ENCODE measurements at regions not wholly inside any gene's neighbourhood (a gene's known extent, or its start where the extent isn't known, plus 50 kb on each side); places are given as distances from the start of the nearest gene placed in this dataset.

GRCh38 chr14:105887692-105888091 is 361.3 kb downstream of the TMEM121 start:
- no TSS peak for BruUV-seq (replicated peaks)
- H4K20me1 ChIP-seq (ENCODE audit: low read length) = no peaks in the 10 kb centered on the region
- no peaks in the 10 kb centered on the region for H3F3A ChIP-seq (ENCODE audit: low read length, unreplicated experiment)
- no peaks in the 10 kb centered on the region for H3K36me3 ChIP-seq (ENCODE audit: low read depth, low read length)
- H3K4me2 ChIP-seq (ENCODE audit: low read length) = no peak overlapping the region
- no peaks in the 10 kb centered on the region for H3K27me3 ChIP-seq (ENCODE audit: low read length)
- CTCF ChIA-PET = no interaction called here
- no peaks in the 10 kb centered on the region for H3K9me2 ChIP-seq (replicated peaks; ENCODE audit: low read length)
- H2AFZ ChIP-seq (ENCODE audit: low read length) = no peak overlapping the region
- no peak overlapping the region for H3K9ac ChIP-seq (ENCODE audit: low read length)
- TF ChIP-seq EZH2phosphoT487 (IDR thresholded peaks at IDR 0.05; ENCODE audit: borderline replicate concordance, low read length) (no peak), EZH2 (IDR thresholded peaks at IDR 0.05; ENCODE audit: low read length, unreplicated experiment) (no peak)
- TF ChIP-seq, protein P1, sequence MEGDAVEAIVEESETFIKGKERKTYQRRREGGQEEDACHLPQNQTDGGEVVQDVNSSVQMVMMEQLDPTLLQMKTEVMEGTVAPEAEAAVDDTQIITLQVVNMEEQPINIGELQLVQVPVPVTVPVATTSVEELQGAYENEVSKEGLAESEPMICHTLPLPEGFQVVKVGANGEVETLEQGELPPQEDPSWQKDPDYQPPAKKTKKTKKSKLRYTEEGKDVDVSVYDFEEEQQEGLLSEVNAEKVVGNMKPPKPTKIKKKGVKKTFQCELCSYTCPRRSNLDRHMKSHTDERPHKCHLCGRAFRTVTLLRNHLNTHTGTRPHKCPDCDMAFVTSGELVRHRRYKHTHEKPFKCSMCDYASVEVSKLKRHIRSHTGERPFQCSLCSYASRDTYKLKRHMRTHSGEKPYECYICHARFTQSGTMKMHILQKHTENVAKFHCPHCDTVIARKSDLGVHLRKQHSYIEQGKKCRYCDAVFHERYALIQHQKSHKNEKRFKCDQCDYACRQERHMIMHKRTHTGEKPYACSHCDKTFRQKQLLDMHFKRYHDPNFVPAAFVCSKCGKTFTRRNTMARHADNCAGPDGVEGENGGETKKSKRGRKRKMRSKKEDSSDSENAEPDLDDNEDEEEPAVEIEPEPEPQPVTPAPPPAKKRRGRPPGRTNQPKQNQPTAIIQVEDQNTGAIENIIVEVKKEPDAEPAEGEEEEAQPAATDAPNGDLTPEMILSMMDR (conservative IDR thresholded peaks at IDR 0.05; ENCODE audit: low read depth, low read length) = no peak
- H3K4me3 ChIP-seq (ENCODE audit: low read length) = no peak overlapping the region
- no peaks in the 10 kb centered on the region for H3K9me3 ChIP-seq (ENCODE audit: low read length)
- no peaks in the 10 kb centered on the region for H3K79me2 ChIP-seq (ENCODE audit: low read length)
- no peak overlapping the region for H3K27ac ChIP-seq (ENCODE audit: low read length)
- ATAC-seq = no peak
- intact Hi-C loops (cut with micrococcal nuclease) = no loop called here
- H3K4me1 ChIP-seq (ENCODE audit: insufficient read depth, low read length) = no peaks in the 10 kb centered on the region
- POLR2A ChIA-PET (ENCODE audit: unreplicated experiment) = no interaction called here
- DNase-seq = no peak

- no peaks in the 10 kb centered on the region for H3F3A ChIP-seq (ENCODE audit: low read length, unreplicated experiment)
- no peaks in the 10 kb centered on the region for H3K79me2 ChIP-seq (ENCODE audit: low read length)
- no peak overlapping the region for H3K4me3 ChIP-seq (ENCODE audit: low read length)
- intact Hi-C loops (cut with micrococcal nuclease) = no loop called here
- H3K9me2 ChIP-seq (replicated peaks; ENCODE audit: low read length) = no peaks in the 10 kb centered on the region
- DNase-seq (no peak), ATAC-seq (no peak)
- H3K9me3 ChIP-seq (ENCODE audit: low read length) = no peaks in the 10 kb centered on the region
- ChIA-PET POLR2A (ENCODE audit: unreplicated experiment) (no interaction called here), CTCF (no interaction called here)
- no peaks in the 10 kb centered on the region for H3K36me3 ChIP-seq (ENCODE audit: low read depth, low read length)
- no peaks in the 10 kb centered on the region for H3K4me1 ChIP-seq (ENCODE audit: insufficient read depth, low read length)
- H4K20me1 ChIP-seq (ENCODE audit: low read length) = no peaks in the 10 kb centered on the region
- no peaks in the 10 kb centered on the region for H3K27me3 ChIP-seq (ENCODE audit: low read length)
- TF ChIP-seq, protein P1 (conservative IDR thresholded peaks at IDR 0.05; ENCODE audit: low read depth, low read length) = no peak
- TF ChIP-seq EZH2phosphoT487 (IDR thresholded peaks at IDR 0.05; ENCODE audit: borderline replicate concordance, low read length) = no peak
- no peak for TF ChIP-seq EZH2 (IDR thresholded peaks at IDR 0.05; ENCODE audit: low read length, unreplicated experiment)
- H3K27ac ChIP-seq (ENCODE audit: low read length) = no peak overlapping the region
- no peak overlapping the region for H3K9ac ChIP-seq (ENCODE audit: low read length)
- no TSS peak for BruUV-seq (replicated peaks)
- no peak overlapping the region for H3K4me2 ChIP-seq (ENCODE audit: low read length)
- no peak overlapping the region for H2AFZ ChIP-seq (ENCODE audit: low read length)
Observed at GRCh38 chr14:105888151-105888550, 361.8 kb downstream of the TMEM121 start.

- Histone ChIP-seq H3K27ac (ENCODE audit: low read length) (no peak overlapping the region), H3K36me3 (ENCODE audit: low read depth, low read length) (no peaks in the 10 kb centered on the region), H3K79me2 (ENCODE audit: low read length) (no peaks in the 10 kb centered on the region), H3K9me2 (replicated peaks; ENCODE audit: low read length) (no peaks in the 10 kb centered on the region), H2AFZ (ENCODE audit: low read length) (no peak overlapping the region), H3K9ac (ENCODE audit: low read length) (no peak overlapping the region), H3F3A (ENCODE audit: low read length, unreplicated experiment) (no peaks in the 10 kb centered on the region), H3K9me3 (ENCODE audit: low read length) (no peaks in the 10 kb centered on the region), H4K20me1 (ENCODE audit: low read length) (no peaks in the 10 kb centered on the region), H3K4me3 (ENCODE audit: low read length) (no peak overlapping the region), H3K4me2 (ENCODE audit: low read length) (no peak overlapping the region), H3K4me1 (ENCODE audit: insufficient read depth, low read length) (no peaks in the 10 kb centered on the region), H3K27me3 (ENCODE audit: low read length) (no peaks in the 10 kb centered on the region)
- intact Hi-C loops (cut with micrococcal nuclease) = no loop called here
- ChIA-PET CTCF (no interaction called here), POLR2A (ENCODE audit: unreplicated experiment) (no interaction called here)
- no peak for TF ChIP-seq EZH2 (IDR thresholded peaks at IDR 0.05; ENCODE audit: low read length, unreplicated experiment)
- TF ChIP-seq, protein P1 (conservative IDR thresholded peaks at IDR 0.05; ENCODE audit: low read depth, low read length) = no peak
- TF ChIP-seq EZH2phosphoT487 (IDR thresholded peaks at IDR 0.05; ENCODE audit: borderline replicate concordance, low read length) = no peak
- DNase-seq = no peak
- no peak for ATAC-seq
- no TSS peak for BruUV-seq (replicated peaks)
Observed at GRCh38 chr14:105888784-105889665, 362.6 kb downstream of the TMEM121 start.
